Forelimb muscle (tissue), 1 donor: ENCODE measurements at regions not wholly inside any gene's neighbourhood (a gene's known extent, or its start where the extent isn't known, plus 50 kb on each side); places are given as distances from the start of the nearest gene placed in this dataset.
"Not testable (repeated sequence)": the region's sequence is repeated elsewhere in the genome, so short reads cannot be mapped to it uniquely, and the experiment has no call there.

Experiments
- DNase-seq: peaks from one replicate; pipeline ENCODE4 v3.0.0-alpha.2; 2013; ENCODE audit warnings: low read depth

- DNase-seq = no peak
Measured at GRCh38 chr13:78875792-78876580, 217.0 kb upstream of the OBI1 start.

DNA sequence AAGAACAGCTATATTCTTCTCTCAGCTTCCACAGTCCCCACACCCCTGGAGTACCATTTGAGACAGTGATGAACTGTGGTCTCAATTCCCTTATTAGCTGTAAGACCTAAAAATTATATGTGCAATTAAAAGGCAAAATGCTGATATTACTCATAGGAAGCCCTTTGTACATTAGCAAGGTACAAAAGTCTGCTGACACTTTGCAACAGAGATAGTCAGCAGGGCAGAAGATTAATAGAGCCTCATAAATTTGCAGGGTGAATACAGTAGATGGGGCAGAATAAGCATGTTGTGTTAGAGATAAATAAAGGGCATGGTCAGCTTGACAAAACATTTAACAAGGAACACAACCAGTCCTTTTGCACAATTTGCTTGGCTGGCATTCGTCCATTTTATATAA is 210.0 kb upstream of the OBI1 start:
- no peak for DNase-seq

GRCh38 chr13:78867655-78868054 is 208.7 kb upstream of the OBI1 start:
- no peak for DNase-seq

DNA sequence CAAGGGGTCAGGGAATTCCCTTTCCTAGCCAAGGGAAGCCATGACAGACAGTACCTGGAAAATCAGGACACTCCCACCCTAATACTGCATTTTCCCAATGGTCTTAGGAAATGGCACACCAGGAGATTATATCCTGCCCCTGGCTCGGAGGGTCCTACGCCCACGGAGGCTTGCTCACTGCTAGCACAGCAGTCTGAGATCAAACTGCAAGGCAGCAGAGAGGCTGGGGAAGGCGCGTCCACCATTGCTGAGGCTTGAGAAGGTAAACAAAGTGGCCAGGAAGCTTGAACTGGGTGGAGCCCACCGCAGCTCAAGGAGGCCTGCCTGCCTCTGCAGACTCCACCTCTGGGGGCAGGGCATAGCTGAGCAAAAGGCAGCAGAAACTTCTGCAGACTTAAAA is 207.1 kb upstream of the OBI1 start:
- DNase-seq = not testable (repeated sequence)

DNA sequence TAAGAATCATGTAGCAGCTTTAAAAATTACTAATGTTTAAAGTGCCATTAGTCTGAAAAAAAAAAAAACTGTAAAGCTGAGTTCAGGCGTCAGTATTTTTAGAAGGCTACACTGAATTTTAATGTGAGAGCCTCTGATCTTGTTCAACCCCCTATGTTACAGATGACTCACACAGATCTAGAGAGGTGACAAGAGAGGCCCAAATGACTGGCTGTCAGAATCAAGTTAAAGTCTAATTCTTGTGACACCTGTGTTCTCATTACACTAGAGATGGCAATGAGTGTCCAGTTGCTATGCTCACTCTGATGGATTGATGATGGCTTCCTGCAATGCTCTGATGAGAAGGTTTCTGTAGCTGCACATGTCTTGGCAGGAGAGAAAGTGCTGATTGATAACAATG is 203.5 kb upstream of the OBI1 start:
- DNase-seq = no peak

DNA sequence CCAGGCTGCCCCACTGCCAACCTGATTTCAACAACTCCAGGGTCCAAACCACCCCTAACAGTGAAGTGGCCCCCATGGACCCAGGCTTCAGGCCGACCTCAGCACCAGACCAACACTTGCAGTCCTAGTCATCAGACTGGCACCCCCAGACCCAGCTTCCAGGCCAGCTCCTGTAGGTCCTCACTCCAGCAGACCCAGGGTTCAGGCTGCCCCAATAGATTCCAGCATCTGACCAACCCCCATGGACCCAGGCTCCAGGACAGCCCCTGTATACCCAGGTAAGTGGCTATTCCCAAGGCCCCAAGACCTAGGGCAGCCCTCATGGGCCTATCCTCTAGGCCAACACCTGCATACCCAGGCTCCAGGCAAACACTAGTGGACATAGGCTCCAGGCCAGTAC is 193.8 kb upstream of the OBI1 start:
- no peak for DNase-seq

GRCh38 chr13:78845656-78846365 is 186.9 kb upstream of the OBI1 start:
- no peak for DNase-seq

GRCh38 chr13:78844106-78844505 is 185.2 kb upstream of the OBI1 start:
- no peak for DNase-seq

DNA sequence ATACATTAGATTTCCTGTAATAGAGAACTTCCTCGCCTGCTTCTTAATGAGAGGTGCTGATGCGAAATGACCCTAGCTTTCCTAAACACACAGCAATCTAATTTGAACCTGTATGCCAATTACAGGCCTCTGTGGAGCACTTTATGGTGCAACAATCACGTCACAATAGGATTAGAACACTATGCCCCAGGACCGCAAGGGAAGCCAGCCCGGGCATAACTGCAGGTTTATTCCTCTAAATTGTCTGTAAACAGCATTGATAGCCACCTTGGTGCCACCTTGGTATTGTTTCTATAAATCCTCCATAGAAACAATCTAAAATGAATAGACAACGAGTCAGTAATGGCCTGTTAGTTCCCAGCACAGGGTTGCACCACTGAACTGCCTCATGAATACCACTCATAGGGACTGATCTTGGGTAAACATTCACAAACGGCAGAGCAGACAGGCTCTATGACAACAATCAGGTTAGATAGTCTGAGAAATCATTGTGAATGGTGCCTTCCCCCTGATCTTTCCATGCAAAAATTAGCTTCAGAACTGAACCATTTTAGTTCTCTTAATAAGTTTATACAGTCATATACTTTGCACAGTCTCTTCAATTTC is 182.5 kb upstream of the OBI1 start:
- DNase-seq = no peak

DNA sequence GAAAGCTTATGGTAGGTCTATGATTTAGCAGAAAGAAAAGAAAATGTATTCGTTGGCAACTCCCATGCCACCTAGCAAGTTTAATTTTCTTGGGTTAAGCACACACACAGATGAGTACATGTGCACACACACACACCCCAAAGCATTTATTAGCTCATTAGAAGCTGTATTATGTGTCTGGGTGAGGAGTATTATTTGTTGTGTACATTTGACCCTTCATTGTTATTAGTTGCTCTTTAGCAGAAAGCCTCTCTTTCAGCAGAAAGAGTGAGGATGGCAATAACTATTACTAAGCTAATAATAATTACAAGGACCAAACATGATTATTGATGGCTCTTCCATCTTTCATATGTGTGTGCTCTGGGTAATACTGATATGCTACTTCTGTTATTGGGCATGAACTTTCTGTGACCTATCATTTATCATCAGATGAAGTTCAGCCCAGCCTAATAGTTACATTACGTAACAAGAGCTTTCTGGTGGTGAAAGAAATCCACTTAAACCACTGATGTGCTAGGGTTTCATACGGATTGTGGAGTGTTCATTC is 177.4 kb upstream of the OBI1 start:
- no peak for DNase-seq

DNA sequence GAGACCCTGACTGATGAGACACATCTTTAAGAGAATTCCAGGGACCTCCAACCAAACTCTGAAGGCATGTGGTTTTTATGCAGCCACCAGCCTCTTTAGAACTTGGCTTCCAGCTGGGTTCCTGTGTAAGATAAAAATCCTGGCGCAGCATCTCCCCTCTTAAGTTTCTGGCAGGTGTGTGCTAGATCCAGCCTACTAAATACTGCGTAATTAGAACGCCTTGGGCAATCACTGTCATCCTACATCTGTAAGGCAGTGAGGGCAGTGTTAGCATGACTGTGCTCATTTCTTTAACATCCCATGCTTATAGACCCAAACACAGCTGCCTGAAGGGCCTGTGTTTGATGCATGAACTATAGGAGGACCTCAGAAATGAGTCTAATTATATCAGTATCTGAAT is 173.5 kb upstream of the OBI1 start:
- no peak for DNase-seq

GRCh38 chr13:78830508-78830907 is 171.6 kb upstream of the OBI1 start:
- no peak for DNase-seq

DNA sequence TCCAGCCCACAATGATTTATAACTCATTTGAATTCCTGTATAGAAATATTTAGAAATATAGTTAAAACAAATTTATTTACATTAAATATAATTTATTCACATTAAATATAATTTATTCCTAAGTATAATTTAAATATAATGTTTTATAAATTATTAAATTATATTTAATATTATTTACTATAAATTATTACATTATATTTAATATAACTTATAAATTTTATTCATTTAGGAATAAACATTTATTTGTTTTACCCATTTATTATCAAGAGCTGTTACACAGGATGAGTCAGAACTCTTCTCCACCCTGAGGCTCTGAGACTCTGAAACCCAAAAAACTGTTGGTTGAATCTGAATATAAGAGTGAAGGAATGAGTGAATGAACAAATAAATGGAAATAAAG is 170.9 kb upstream of the OBI1 start:
- no peak for DNase-seq

- DNase-seq = no peak
Measured at GRCh38 chr13:78827471-78827870, 168.5 kb upstream of the OBI1 start.

DNA sequence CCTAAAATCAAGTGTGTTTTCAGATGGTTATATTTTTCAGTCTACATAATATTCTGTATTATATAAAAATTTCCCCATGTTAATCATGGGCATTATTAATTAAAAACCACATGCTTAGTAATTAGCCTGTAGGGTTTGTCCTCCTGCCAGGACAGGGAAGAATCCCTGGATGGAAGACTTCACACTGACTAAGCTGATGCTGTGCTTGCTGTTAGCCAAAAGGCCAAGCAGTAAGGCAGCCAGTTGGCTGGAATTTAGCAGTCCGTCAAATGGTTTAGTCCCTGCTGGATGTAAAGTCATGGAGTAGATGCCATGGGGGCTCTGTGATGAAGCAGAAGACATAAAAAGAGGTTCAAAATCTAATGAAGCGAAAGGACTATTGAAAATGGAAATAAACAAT is 168.0 kb upstream of the OBI1 start:
- DNase-seq = no peak

DNA sequence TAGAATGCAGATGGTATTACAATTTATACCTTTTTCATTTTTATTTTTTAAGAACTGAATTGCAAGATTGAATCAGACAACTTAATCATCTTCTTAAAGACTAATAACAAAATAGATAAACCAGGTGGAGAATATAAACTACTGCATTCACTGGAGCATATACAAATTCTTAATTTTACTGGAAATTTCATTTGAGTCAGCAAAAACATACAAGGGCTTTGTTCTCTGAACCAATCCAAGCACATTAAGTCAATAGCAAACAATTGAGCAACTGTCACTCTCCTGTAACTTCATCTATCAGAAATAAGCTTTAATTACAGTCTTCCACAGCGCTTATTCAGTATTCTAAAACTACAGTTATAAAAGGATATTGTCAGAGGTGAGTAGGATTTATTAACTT is 167.4 kb upstream of the OBI1 start:
- no peak for DNase-seq

- DNase-seq = no peak
Measured at GRCh38 chr13:78820541-78820940, 161.6 kb upstream of the OBI1 start.

DNA sequence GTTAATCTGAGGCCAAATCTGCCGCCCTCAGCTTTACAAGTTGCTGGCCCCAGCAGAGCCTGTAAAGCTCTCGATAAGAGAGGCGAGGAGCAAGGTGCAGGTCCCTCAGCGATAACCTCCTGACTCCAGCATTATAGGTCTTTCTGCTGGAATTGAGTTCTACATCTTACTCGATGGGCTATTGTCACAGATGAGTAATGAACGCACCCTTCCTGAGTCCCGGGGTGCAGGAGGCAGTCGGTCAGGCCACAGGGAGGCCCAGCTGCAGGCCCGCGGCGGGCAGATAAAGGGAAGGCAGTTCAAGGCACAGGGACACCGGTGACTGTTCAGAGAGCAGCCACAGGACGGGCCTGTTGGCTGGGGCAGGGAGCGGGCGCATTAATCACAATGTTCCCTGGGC is 157.6 kb upstream of the OBI1 start:
- no peak for DNase-seq

- no peak for DNase-seq
Measured at GRCh38 chr13:78816154-78816553, 157.2 kb upstream of the OBI1 start.

- DNase-seq = no peak
Measured at GRCh38 chr13:78806457-78806856, 147.5 kb upstream of the OBI1 start.

GRCh38 chr13:78802912-78803311 is 144.0 kb upstream of the OBI1 start:
- DNase-seq = no peak

DNA sequence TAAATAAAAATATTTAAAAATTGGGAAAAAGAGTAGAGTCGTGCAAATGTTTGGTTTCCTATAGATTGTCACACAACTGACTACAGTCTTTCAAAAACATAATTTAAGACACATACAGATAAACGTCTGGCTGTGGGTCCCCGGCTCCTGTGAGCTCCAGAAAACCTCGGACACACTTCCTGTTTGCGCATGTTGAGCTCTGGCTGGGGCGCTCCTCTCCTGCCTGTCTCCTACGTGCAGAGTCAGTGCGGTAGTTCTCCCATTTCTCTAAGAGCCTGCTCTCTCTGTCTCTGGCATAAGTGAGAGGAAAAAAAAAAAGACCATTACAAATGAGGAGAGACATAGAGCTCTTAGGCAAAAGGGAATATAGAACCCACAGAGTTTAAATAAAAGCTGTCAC is 128.2 kb upstream of the OBI1 start:
- no peak for DNase-seq

- no peak for DNase-seq
Measured at GRCh38 chr13:78786459-78786858, 127.5 kb upstream of the OBI1 start.
